GM23338 (cell line): ENCODE measurements at regions not wholly inside any gene's neighbourhood (a gene's known extent, or its start where the extent isn't known, plus 50 kb on each side); places are given as distances from the start of the nearest gene placed in this dataset.
"Not testable (repeated sequence)": the region's sequence is repeated elsewhere in the genome, so short reads cannot be mapped to it uniquely, and the experiment has no call there.

ENCODE experiments used
- CREB1 ChIP-seq: fragments of 250-450 bp; sonication (Bioruptor Pico); IDR thresholded peaks from 2 replicates; pipeline ENCODE4 v1.5.0; 2020; ENCODE audit warnings: low read depth, mild to moderate bottlenecking, moderate library complexity
- EZH2 ChIP-seq: fragments of 200-600 bp; sonication (generic); IDR thresholded peaks from one replicate; pipeline ENCODE4 v1.8.0; 2017; ENCODE audit warnings: antibody characterized with exemption, mild to moderate bottlenecking, low read depth; ENCODE audit not compliant: unreplicated experiment
- EZH2phosphoT487 ChIP-seq: fragments of 200-600 bp; sonication (generic); IDR thresholded peaks from one replicate; pipeline ENCODE4 v1.8.1; 2018; ENCODE audit warnings: antibody characterized with exemption; ENCODE audit not compliant: unreplicated experiment
- JUNB ChIP-seq: IDR thresholded peaks from one replicate; pipeline ENCODE4 v1.6.1; 2016; ENCODE audit warnings: antibody characterized with exemption; ENCODE audit not compliant: unreplicated experiment
- NANOG ChIP-seq: IDR thresholded peaks from 2 replicates; pipeline ENCODE4 v1.6.1; 2016; ENCODE audit warnings: antibody characterized with exemption, borderline replicate concordance
- POLR2AphosphoS5 ChIP-seq: IDR thresholded peaks from 2 replicates; pipeline ENCODE4 v1.6.1; 2016; ENCODE audit warnings: antibody characterized with exemption, low read depth
- STAT1 ChIP-seq: IDR thresholded peaks from one replicate; pipeline ENCODE4 v1.6.1; 2016; ENCODE audit warnings: antibody characterized with exemption; ENCODE audit not compliant: unreplicated experiment
- ZNF114 ChIP-seq: fragments of 250-450 bp; sonication (Bioruptor Pico); IDR thresholded peaks from 2 replicates; pipeline ENCODE4 v1.5.0; 2020; ENCODE audit warnings: mild to moderate bottlenecking, moderate library complexity
- ZNF331 ChIP-seq: fragments of 250-450 bp; sonication (Bioruptor Pico); IDR thresholded peaks from 2 replicates; pipeline ENCODE4 v1.5.0; 2020; ENCODE audit warnings: low read depth, mild to moderate bottlenecking, moderate library complexity
- TF ChIP-seq, protein P1 (sequence below), 2 experiments: fragments of 200-600 bp in 1 of 2; sonication (generic) in 1 of 2; conservative IDR thresholded peaks; 2 replicates each; pipeline versions ENCODE4 v1.5.1 to v1.6.1; 2016 to 2017; ENCODE audit warnings: antibody characterized with exemption in 2 of 2, low read depth in 2 of 2, mild to moderate bottlenecking in 2 of 2, moderate library complexity in 1 of 2
- TF ChIP-seq, protein P2 (sequence below): IDR thresholded peaks from one replicate; pipeline ENCODE4 v1.6.1; 2018; ENCODE audit warnings: antibody characterized with exemption; ENCODE audit not compliant: unreplicated experiment
- TF ChIP-seq, protein P3 (sequence below): IDR thresholded peaks from 2 replicates; pipeline ENCODE4 v1.6.1; 2016; ENCODE audit warnings: antibody characterized with exemption
- TF ChIP-seq, protein P4 (sequence below): fragments of 250-450 bp; sonication (Bioruptor Pico); IDR thresholded peaks from 2 replicates; pipeline ENCODE4 v1.5.0; 2020; ENCODE audit warnings: mild to moderate bottlenecking, moderate library complexity

DNA sequence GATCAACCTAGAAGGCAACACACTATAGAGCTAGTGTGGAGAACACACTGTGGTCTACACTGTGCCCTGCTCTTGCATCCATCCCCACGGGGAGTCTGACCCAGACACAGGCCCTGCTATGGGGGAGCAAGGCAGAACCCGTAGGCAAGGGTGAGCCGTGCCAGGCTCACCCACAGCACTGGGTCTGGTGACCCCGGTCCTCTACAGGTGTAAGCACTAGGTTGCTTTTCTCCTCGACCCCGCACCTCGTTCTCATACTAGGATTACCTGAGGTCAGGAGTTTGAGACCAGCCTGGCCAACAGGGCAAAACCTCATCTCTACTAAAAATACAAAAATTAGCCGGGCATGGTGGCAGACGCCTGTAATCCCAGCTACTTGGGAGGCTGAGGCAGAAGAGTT is 286.0 kb downstream of the GOLGA6L6 start:
- TF ChIP-seq, protein P1, sequence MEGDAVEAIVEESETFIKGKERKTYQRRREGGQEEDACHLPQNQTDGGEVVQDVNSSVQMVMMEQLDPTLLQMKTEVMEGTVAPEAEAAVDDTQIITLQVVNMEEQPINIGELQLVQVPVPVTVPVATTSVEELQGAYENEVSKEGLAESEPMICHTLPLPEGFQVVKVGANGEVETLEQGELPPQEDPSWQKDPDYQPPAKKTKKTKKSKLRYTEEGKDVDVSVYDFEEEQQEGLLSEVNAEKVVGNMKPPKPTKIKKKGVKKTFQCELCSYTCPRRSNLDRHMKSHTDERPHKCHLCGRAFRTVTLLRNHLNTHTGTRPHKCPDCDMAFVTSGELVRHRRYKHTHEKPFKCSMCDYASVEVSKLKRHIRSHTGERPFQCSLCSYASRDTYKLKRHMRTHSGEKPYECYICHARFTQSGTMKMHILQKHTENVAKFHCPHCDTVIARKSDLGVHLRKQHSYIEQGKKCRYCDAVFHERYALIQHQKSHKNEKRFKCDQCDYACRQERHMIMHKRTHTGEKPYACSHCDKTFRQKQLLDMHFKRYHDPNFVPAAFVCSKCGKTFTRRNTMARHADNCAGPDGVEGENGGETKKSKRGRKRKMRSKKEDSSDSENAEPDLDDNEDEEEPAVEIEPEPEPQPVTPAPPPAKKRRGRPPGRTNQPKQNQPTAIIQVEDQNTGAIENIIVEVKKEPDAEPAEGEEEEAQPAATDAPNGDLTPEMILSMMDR (conservative IDR thresholded peaks at IDR 0.05; ENCODE audit: low read depth in 2 of 2): not testable (repeated sequence)
- not testable (repeated sequence) for TF ChIP-seq JUNB; EZH2; POLR2AphosphoS5; STAT1; EZH2phosphoT487; CREB1 (CRISPR knock-in tag); NANOG; ZNF114 (CRISPR knock-in tag); ZNF331
- TF ChIP-seq, protein P2, sequence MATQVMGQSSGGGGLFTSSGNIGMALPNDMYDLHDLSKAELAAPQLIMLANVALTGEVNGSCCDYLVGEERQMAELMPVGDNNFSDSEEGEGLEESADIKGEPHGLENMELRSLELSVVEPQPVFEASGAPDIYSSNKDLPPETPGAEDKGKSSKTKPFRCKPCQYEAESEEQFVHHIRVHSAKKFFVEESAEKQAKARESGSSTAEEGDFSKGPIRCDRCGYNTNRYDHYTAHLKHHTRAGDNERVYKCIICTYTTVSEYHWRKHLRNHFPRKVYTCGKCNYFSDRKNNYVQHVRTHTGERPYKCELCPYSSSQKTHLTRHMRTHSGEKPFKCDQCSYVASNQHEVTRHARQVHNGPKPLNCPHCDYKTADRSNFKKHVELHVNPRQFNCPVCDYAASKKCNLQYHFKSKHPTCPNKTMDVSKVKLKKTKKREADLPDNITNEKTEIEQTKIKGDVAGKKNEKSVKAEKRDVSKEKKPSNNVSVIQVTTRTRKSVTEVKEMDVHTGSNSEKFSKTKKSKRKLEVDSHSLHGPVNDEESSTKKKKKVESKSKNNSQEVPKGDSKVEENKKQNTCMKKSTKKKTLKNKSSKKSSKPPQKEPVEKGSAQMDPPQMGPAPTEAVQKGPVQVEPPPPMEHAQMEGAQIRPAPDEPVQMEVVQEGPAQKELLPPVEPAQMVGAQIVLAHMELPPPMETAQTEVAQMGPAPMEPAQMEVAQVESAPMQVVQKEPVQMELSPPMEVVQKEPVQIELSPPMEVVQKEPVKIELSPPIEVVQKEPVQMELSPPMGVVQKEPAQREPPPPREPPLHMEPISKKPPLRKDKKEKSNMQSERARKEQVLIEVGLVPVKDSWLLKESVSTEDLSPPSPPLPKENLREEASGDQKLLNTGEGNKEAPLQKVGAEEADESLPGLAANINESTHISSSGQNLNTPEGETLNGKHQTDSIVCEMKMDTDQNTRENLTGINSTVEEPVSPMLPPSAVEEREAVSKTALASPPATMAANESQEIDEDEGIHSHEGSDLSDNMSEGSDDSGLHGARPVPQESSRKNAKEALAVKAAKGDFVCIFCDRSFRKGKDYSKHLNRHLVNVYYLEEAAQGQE: not testable (repeated sequence)
- TF ChIP-seq, protein P3, sequence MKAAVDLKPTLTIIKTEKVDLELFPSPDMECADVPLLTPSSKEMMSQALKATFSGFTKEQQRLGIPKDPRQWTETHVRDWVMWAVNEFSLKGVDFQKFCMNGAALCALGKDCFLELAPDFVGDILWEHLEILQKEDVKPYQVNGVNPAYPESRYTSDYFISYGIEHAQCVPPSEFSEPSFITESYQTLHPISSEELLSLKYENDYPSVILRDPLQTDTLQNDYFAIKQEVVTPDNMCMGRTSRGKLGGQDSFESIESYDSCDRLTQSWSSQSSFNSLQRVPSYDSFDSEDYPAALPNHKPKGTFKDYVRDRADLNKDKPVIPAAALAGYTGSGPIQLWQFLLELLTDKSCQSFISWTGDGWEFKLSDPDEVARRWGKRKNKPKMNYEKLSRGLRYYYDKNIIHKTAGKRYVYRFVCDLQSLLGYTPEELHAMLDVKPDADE: not testable (repeated sequence)
- TF ChIP-seq, protein P4, sequence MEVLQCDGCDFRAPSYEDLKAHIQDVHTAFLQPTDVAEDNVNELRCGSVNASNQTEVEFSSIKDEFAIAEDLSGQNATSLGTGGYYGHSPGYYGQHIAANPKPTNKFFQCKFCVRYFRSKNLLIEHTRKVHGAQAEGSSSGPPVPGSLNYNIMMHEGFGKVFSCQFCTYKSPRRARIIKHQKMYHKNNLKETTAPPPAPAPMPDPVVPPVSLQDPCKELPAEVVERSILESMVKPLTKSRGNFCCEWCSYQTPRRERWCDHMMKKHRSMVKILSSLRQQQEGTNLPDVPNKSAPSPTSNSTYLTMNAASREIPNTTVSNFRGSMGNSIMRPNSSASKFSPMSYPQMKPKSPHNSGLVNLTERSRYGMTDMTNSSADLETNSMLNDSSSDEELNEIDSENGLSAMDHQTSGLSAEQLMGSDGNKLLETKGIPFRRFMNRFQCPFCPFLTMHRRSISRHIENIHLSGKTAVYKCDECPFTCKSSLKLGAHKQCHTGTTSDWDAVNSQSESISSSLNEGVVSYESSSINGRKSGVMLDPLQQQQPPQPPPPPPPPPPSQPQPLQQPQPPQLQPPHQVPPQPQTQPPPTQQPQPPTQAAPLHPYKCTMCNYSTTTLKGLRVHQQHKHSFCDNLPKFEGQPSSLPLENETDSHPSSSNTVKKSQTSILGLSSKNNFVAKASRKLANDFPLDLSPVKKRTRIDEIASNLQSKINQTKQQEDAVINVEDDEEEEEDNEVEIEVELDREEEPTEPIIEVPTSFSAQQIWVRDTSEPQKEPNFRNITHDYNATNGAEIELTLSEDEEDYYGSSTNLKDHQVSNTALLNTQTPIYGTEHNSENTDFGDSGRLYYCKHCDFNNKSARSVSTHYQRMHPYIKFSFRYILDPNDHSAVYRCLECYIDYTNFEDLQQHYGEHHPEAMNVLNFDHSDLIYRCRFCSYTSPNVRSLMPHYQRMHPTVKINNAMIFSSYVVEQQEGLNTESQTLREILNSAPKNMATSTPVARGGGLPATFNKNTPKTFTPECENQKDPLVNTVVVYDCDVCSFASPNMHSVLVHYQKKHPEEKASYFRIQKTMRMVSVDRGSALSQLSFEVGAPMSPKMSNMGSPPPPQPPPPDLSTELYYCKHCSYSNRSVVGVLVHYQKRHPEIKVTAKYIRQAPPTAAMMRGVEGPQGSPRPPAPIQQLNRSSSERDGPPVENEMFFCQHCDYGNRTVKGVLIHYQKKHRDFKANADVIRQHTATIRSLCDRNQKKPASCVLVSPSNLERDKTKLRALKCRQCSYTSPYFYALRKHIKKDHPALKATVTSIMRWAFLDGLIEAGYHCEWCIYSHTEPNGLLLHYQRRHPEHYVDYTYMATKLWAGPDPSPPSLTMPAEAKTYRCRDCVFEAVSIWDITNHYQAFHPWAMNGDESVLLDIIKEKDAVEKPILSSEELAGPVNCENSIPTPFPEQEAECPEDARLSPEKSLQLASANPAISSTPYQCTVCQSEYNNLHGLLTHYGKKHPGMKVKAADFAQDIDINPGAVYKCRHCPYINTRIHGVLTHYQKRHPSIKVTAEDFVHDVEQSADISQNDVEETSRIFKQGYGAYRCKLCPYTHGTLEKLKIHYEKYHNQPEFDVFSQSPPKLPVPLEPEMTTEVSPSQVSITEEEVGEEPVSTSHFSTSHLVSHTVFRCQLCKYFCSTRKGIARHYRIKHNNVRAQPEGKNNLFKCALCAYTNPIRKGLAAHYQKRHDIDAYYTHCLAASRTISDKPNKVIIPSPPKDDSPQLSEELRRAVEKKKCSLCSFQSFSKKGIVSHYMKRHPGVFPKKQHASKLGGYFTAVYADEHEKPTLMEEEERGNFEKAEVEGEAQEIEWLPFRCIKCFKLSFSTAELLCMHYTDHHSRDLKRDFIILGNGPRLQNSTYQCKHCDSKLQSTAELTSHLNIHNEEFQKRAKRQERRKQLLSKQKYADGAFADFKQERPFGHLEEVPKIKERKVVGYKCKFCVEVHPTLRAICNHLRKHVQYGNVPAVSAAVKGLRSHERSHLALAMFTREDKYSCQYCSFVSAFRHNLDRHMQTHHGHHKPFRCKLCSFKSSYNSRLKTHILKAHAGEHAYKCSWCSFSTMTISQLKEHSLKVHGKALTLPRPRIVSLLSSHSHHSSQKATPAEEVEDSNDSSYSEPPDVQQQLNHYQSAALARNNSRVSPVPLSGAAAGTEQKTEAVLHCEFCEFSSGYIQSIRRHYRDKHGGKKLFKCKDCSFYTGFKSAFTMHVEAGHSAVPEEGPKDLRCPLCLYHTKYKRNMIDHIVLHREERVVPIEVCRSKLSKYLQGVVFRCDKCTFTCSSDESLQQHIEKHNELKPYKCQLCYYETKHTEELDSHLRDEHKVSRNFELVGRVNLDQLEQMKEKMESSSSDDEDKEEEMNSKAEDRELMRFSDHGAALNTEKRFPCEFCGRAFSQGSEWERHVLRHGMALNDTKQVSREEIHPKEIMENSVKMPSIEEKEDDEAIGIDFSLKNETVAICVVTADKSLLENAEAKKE (CRISPR knock-in tag): not testable (repeated sequence)
